WTC11 (cell line): ENCODE measurements at regions not wholly inside any gene's neighbourhood (a gene's known extent, or its start where the extent isn't known, plus 50 kb on each side); places are given as distances from the start of the nearest gene placed in this dataset.

Experiments
- ATAC-seq: fragments of 200-7000 bp; cut with Tn5 transposase; 2 replicates; pipeline ENCODE4 v1.10.0; 2021; ENCODE audit warnings: mild to moderate bottlenecking, moderate library complexity
- CTCF ChIA-PET: fragments of 300-600 bp; sonication (Branson Sonifier 250); formaldehyde crosslinking; loops from one replicate; lab custom pipeline; 2021; ENCODE audit warnings: antibody characterized with exemption; lab: Charles Lee
- POLR2A ChIA-PET: fragments of 350-600 bp; sonication (Branson Sonifier 250); formaldehyde crosslinking; loops from one replicate; lab custom pipeline; 2021; ENCODE audit warnings: antibody characterized with exemption; lab: Charles Lee
- DNase-seq: peaks from one replicate; pipeline ENCODE4 v3.0.0; 2021; ENCODE audit warnings: low spot score
- H3K27ac Mint-ChIP-seq: 2 replicates; pipeline ENCODE4 v1.8.0; 2021; ENCODE audit warnings: mixed read lengths
- H3K27me3 Mint-ChIP-seq: 2 replicates; pipeline ENCODE4 v1.8.0; 2021; ENCODE audit warnings: low read depth, mild to moderate bottlenecking, moderate library complexity, mixed read lengths
- H3K36me3 Mint-ChIP-seq: 2 replicates; pipeline ENCODE4 v1.8.0; 2021; ENCODE audit warnings: mixed read lengths
- H3K4me1 Mint-ChIP-seq: 2 replicates; pipeline ENCODE4 v1.8.0; 2022; ENCODE audit warnings: mixed read lengths
- H3K4me3 Mint-ChIP-seq: 2 replicates; pipeline ENCODE4 v1.8.0; 2021; ENCODE audit warnings: mild to moderate bottlenecking, moderate library complexity, mixed read lengths
- H3K9me3 Mint-ChIP-seq: 2 replicates; pipeline ENCODE4 v1.8.0; 2021; ENCODE audit warnings: mixed read lengths
- AFF4 ChIP-seq: sonication (generic); formaldehyde crosslinking; IDR thresholded peaks from 2 replicates; pipeline ENCODE4 v1.8.1; 2023; ENCODE audit warnings: mild to moderate bottlenecking, missing genetic modification reagents, borderline replicate concordance
- ARID4B ChIP-seq: sonication (generic); formaldehyde crosslinking; IDR thresholded peaks from 2 replicates; pipeline ENCODE4 v1.8.0; 2023; ENCODE audit warnings: missing genetic modification reagents, mild to moderate bottlenecking, borderline replicate concordance
- FOXK1 ChIP-seq: sonication (generic); formaldehyde crosslinking; IDR thresholded peaks from 2 replicates; pipeline ENCODE4 v1.8.0; 2022; ENCODE audit warnings: mild to moderate bottlenecking, moderate library complexity, missing genetic modification reagents
- GABPB1 ChIP-seq: sonication (generic); formaldehyde crosslinking; IDR thresholded peaks from 2 replicates; pipeline ENCODE4 v1.8.1; 2023; ENCODE audit warnings: mild to moderate bottlenecking, missing genetic modification reagents
- GRHL2 ChIP-seq: fragments of 250-450 bp; sonication (Bioruptor Pico); IDR thresholded peaks from 2 replicates; pipeline ENCODE4 v1.8.0; 2022; ENCODE audit warnings: mild to moderate bottlenecking, moderate library complexity; ENCODE audit not compliant: insufficient replicate concordance, severe bottlenecking
- JAZF1 ChIP-seq: fragments of 250-450 bp; sonication (Bioruptor Pico); IDR thresholded peaks from 2 replicates; pipeline ENCODE4 v1.9.0; 2021; ENCODE audit warnings: moderate library complexity, mild to moderate bottlenecking, inconsistent platforms
- NR2C2 ChIP-seq: sonication (generic); formaldehyde crosslinking; IDR thresholded peaks from 2 replicates; pipeline ENCODE4 v1.8.0; 2022; ENCODE audit warnings: mild to moderate bottlenecking, missing genetic modification reagents
- PRDM15 ChIP-seq: sonication (generic); formaldehyde crosslinking; IDR thresholded peaks from 2 replicates; pipeline ENCODE4 v1.8.0; 2022; ENCODE audit warnings: missing genetic modification reagents
- TCF7 ChIP-seq: sonication (generic); formaldehyde crosslinking; IDR thresholded peaks from 2 replicates; pipeline ENCODE4 v1.8.0; 2022; ENCODE audit warnings: mild to moderate bottlenecking, low read depth, missing genetic modification reagents, moderate library complexity
- TP53 ChIP-seq: sonication (generic); formaldehyde crosslinking; IDR thresholded peaks from 2 replicates; pipeline ENCODE4 v1.8.1; 2023; ENCODE audit warnings: mild to moderate bottlenecking, missing genetic modification reagents
- USF2 ChIP-seq: sonication (generic); formaldehyde crosslinking; IDR thresholded peaks from 2 replicates; pipeline ENCODE4 v1.8.1; 2023; ENCODE audit warnings: mild to moderate bottlenecking, missing genetic modification reagents, moderate library complexity
- ZNF121 ChIP-seq: sonication (generic); formaldehyde crosslinking; IDR thresholded peaks from 2 replicates; pipeline ENCODE4 v1.8.0; 2023; ENCODE audit warnings: missing genetic modification reagents
- ZNF396 ChIP-seq: fragments of 250-450 bp; sonication (Bioruptor Pico); IDR thresholded peaks from 2 replicates; pipeline ENCODE4 v1.8.0; 2021; ENCODE audit warnings: mild to moderate bottlenecking, moderate library complexity, borderline replicate concordance
- TF ChIP-seq, protein P1 (sequence below): sonication (generic); formaldehyde crosslinking; IDR thresholded peaks from 2 replicates; pipeline ENCODE4 v1.8.0; 2023; ENCODE audit warnings: missing genetic modification reagents

GRCh38 chr5:15383021-15383420, 117.0 kb upstream of the FBXL7 start:
- H3K27me3 Mint-ChIP-seq: peaks cover 4% of the 10 kb centered on the region
- no peak overlapping the region for H3K27ac Mint-ChIP-seq
- H3K4me1 Mint-ChIP-seq: peaks cover 6% of the 10 kb centered on the region
- POLR2A ChIA-PET: no interaction called here
- TF ChIP-seq TP53 (CRISPR knock-in tag): no peak
- TF ChIP-seq GRHL2 (CRISPR knock-in tag): no peak
- TF ChIP-seq ZNF396 (CRISPR knock-in tag): no peak
- TF ChIP-seq GABPB1 (CRISPR knock-in tag): no peak
- TF ChIP-seq ARID4B (CRISPR knock-in tag): no peak
- no peak for TF ChIP-seq USF2
- TF ChIP-seq NR2C2: no peak
- no peak overlapping the region for H3K4me3 Mint-ChIP-seq
- DNase-seq (no peak), ATAC-seq (no peak)
- H3K36me3 Mint-ChIP-seq: no peaks in the 10 kb centered on the region
- CTCF ChIA-PET: interaction anchor here (1.0 to 1.4 kb wide), 5 partner anchors 29 to 769 kb away, joined by 4 to 6 read pairs (median 5); no protein-coding TSS in a partner anchor
- H3K9me3 Mint-ChIP-seq: peaks cover 8% of the 10 kb centered on the region; the same call in 1 of the 2 replicates

GRCh38 chr5:15377573-15378340, 122.2 kb upstream of the FBXL7 start:
- TF ChIP-seq NR2C2 (no peak), JAZF1 (no peak), TCF7 (CRISPR knock-in tag) (no peak), AFF4 (CRISPR knock-in tag) (no peak), GRHL2 (CRISPR knock-in tag) (no peak), TP53 (CRISPR knock-in tag) (no peak), PRDM15 (CRISPR knock-in tag) (no peak), ZNF121 (CRISPR knock-in tag) (no peak), FOXK1 (no peak)
- TF ChIP-seq, protein P1, sequence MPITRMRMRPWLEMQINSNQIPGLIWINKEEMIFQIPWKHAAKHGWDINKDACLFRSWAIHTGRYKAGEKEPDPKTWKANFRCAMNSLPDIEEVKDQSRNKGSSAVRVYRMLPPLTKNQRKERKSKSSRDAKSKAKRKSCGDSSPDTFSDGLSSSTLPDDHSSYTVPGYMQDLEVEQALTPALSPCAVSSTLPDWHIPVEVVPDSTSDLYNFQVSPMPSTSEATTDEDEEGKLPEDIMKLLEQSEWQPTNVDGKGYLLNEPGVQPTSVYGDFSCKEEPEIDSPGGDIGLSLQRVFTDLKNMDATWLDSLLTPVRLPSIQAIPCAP (CRISPR knock-in tag): no peak
- TF ChIP-seq, all 79 proteins: peak for 0
- DNase-seq (no peak), ATAC-seq (no peak)
- Mint-ChIP-seq H3K4me1 (no peaks in the 10 kb centered on the region), H3K27ac (no peak overlapping the region), H3K9me3 (peaks cover 5% of the 10 kb centered on the region), H3K27me3 (no peaks in the 10 kb centered on the region; the same call in 1 of the 2 replicates), H3K36me3 (no peaks in the 10 kb centered on the region), H3K4me3 (no peak overlapping the region)
- POLR2A ChIA-PET: no interaction called here
- CTCF ChIA-PET: no interaction called here
